HG03558 (cell line): ENCODE measurements at regions not wholly inside any gene's neighbourhood (a gene's known extent, or its start where the extent isn't known, plus 50 kb on each side); places are given as distances from the start of the nearest gene placed in this dataset.

Source experiments
- ATAC-seq: cut with Tn5 transposase; IDR thresholded peaks from one replicate; pipeline ENCODE4 v1.9.1; 2021; ENCODE audit warnings: moderate number of reproducible peaks; ENCODE audit not compliant: unreplicated experiment; ENCODE audit errors: extremely low read depth

GRCh38 chr9:118782790-118783463 lies 586.3 kb downstream of the BRINP1 start:
- ATAC-seq = no peak

- no peak for ATAC-seq
These were observed 585.2 kb downstream of the BRINP1 start for GRCh38 chr9:118784033-118784432.

GRCh38 chr9:118785456-118785855 lies 583.8 kb downstream of the BRINP1 start:
- no peak for ATAC-seq

- no peak for ATAC-seq
These were observed 582.4 kb downstream of the BRINP1 start for GRCh38 chr9:118786877-118787276.

- ATAC-seq = no peak
These were observed 560.0 kb downstream of the BRINP1 start for GRCh38 chr9:118809160-118809625.

- no peak for ATAC-seq
These were observed 539.9 kb downstream of the BRINP1 start for GRCh38 chr9:118829334-118829733.

GRCh38 chr9:118832371-118832770 lies 536.9 kb downstream of the BRINP1 start:
- no peak for ATAC-seq

GRCh38 chr9:118836891-118837290 lies 532.3 kb downstream of the BRINP1 start:
- ATAC-seq = no peak

GRCh38 chr9:118871531-118871930 lies 497.7 kb downstream of the BRINP1 start:
- no peak for ATAC-seq

GRCh38 chr9:118882684-118883083 lies 486.6 kb downstream of the BRINP1 start:
- no peak for ATAC-seq

- no peak for ATAC-seq
These were observed 485.8 kb downstream of the BRINP1 start for GRCh38 chr9:118883411-118883810.

- no peak for ATAC-seq
These were observed 478.0 kb downstream of the BRINP1 start for GRCh38 chr9:118891213-118891612.

GRCh38 chr9:118896324-118897000 lies 472.8 kb downstream of the BRINP1 start:
- no peak for ATAC-seq

- no peak for ATAC-seq
These were observed 451.1 kb downstream of the BRINP1 start for GRCh38 chr9:118918180-118918579.

- no peak for ATAC-seq
These were observed 440.5 kb downstream of the BRINP1 start for GRCh38 chr9:118928722-118929121.

- no peak for ATAC-seq
These were observed 439.9 kb downstream of the BRINP1 start for GRCh38 chr9:118929287-118929686.

GRCh38 chr9:118931941-118932340 lies 437.3 kb downstream of the BRINP1 start:
- ATAC-seq = no peak

- ATAC-seq = no peak
These were observed 430.7 kb downstream of the BRINP1 start for GRCh38 chr9:118938581-118938980.

GRCh38 chr9:118940473-118940872 lies 428.8 kb downstream of the BRINP1 start:
- no peak for ATAC-seq

- no peak for ATAC-seq
These were observed 422.6 kb downstream of the BRINP1 start for GRCh38 chr9:118946669-118947068.

- ATAC-seq = no peak
These were observed 414.4 kb downstream of the BRINP1 start for GRCh38 chr9:118954857-118955256.

GRCh38 chr9:118957585-118957984 lies 411.6 kb downstream of the BRINP1 start:
- no peak for ATAC-seq
